H9 (cell line): ENCODE measurements at regions not wholly inside any gene's neighbourhood (a gene's known extent, or its start where the extent isn't known, plus 50 kb on each side); places are given as distances from the start of the nearest gene placed in this dataset.
"Not testable (repeated sequence)": the region's sequence is repeated elsewhere in the genome, so short reads cannot be mapped to it uniquely, and the experiment has no call there.

Experiments used
- DNase-seq: peaks from one replicate; pipeline ENCODE4 v3.0.0-alpha.2; 2017
- H2AFZ ChIP-seq: one replicate; pipeline ENCODE4 v1.6.1; 2013; ENCODE audit warnings: mild to moderate bottlenecking, low read length, control low read depth, moderate library complexity
- H2AK5ac ChIP-seq: 2 replicates; pipeline ENCODE4 v1.6.1; 2013; ENCODE audit warnings: low read length, control low read depth, mixed read lengths; ENCODE audit not compliant: insufficient read length
- H2BK120ac ChIP-seq: one replicate; pipeline ENCODE4 v1.6.1; 2013; ENCODE audit warnings: low read depth, mild to moderate bottlenecking, low read length, control low read depth, inconsistent platforms; ENCODE audit not compliant: poor library complexity, severe bottlenecking
- H2BK12ac ChIP-seq: 2 replicates; pipeline ENCODE4 v1.6.1; 2013; ENCODE audit warnings: low read length, control low read depth, mixed read lengths, low read depth; ENCODE audit not compliant: insufficient read length
- H2BK15ac ChIP-seq: 2 replicates; pipeline ENCODE4 v1.6.1; 2013; ENCODE audit warnings: low read depth, low read length, control low read depth
- H2BK20ac ChIP-seq: one replicate; pipeline ENCODE4 v1.6.1; 2013; ENCODE audit warnings: low read depth, mild to moderate bottlenecking, low read length, control low read depth, inconsistent platforms; ENCODE audit not compliant: poor library complexity, severe bottlenecking
- H2BK5ac ChIP-seq: 2 replicates; pipeline ENCODE4 v1.6.1; 2013; ENCODE audit warnings: low read length, control low read depth, mixed read lengths; ENCODE audit not compliant: insufficient read length
- H3K14ac ChIP-seq: 2 replicates; pipeline ENCODE4 v1.6.1; 2013; ENCODE audit warnings: low read length, control low read depth; ENCODE audit not compliant: insufficient read depth
- H3K18ac ChIP-seq: 2 replicates; pipeline ENCODE4 v1.6.1; 2013; ENCODE audit warnings: low read depth, mild to moderate bottlenecking, mixed read lengths, low read length, control low read depth; ENCODE audit not compliant: insufficient read length
- H3K23ac ChIP-seq: 2 replicates; pipeline ENCODE4 v1.6.1; 2013; ENCODE audit warnings: low read length, control low read depth, mixed read lengths, low read depth; ENCODE audit not compliant: insufficient read length
- H3K23me2 ChIP-seq: 2 replicates; pipeline ENCODE4 v1.6.1; 2013; ENCODE audit warnings: low read depth, mild to moderate bottlenecking, mixed read lengths, low read length, control low read depth; ENCODE audit not compliant: insufficient read length, poor library complexity, severe bottlenecking
- H3K27ac ChIP-seq: 2 replicates; pipeline ENCODE4 v1.5.1; 2013; ENCODE audit warnings: low read length, control low read depth, mixed read lengths, low read depth; ENCODE audit not compliant: insufficient read length
- H3K27me3 ChIP-seq: 2 replicates; pipeline ENCODE4 v1.6.1; 2013; ENCODE audit warnings: low read length, control low read depth, inconsistent platforms; ENCODE audit not compliant: insufficient read depth
- H3K4ac ChIP-seq: 2 replicates; pipeline ENCODE4 v1.6.1; 2013; ENCODE audit warnings: low read depth, mild to moderate bottlenecking, control low read depth, inconsistent platforms, low read length, moderate library complexity
- H3K4me1 ChIP-seq: 2 replicates; pipeline ENCODE4 v1.6.1; 2013; ENCODE audit warnings: low read length, control low read depth, inconsistent platforms; ENCODE audit not compliant: insufficient read depth
- H3K4me2 ChIP-seq: 2 replicates; pipeline ENCODE4 v1.6.1; 2013; ENCODE audit warnings: low read length, control low read depth, mixed read lengths; ENCODE audit not compliant: insufficient read length, insufficient read depth
- H3K56ac ChIP-seq: 2 replicates; pipeline ENCODE4 v1.6.1; 2013; ENCODE audit warnings: low read depth, mild to moderate bottlenecking, mixed read lengths, low read length, control low read depth; ENCODE audit not compliant: insufficient read length
- H3K79me1 ChIP-seq: 2 replicates; pipeline ENCODE4 v1.6.1; 2013; ENCODE audit warnings: low read depth, mild to moderate bottlenecking, moderate library complexity, low read length, control low read depth, inconsistent platforms; ENCODE audit not compliant: insufficient read depth, poor library complexity, severe bottlenecking
- H3K79me2 ChIP-seq: 2 replicates; pipeline ENCODE4 v1.6.1; 2013; ENCODE audit warnings: low read length, control low read depth, inconsistent platforms; ENCODE audit not compliant: insufficient read depth
- H3K9ac ChIP-seq: 2 replicates; pipeline ENCODE4 v1.6.1; 2013; ENCODE audit warnings: low read length, control low read depth, mixed read lengths; ENCODE audit not compliant: insufficient read length; ENCODE audit errors: extremely low read depth
- H3K9me3 ChIP-seq: one replicate; pipeline ENCODE4 v1.6.1; 2013; ENCODE audit warnings: low read depth, low read length, inconsistent platforms; ENCODE audit not compliant: control insufficient read depth
- H3T11ph ChIP-seq: one replicate; pipeline ENCODE4 v1.6.1; 2013; ENCODE audit warnings: mild to moderate bottlenecking, low read length, control low read depth, inconsistent platforms
- H4K20me1 ChIP-seq: one replicate; pipeline ENCODE4 v1.6.1; 2013; ENCODE audit not compliant: control insufficient read depth, insufficient read length, insufficient read depth
- H4K5ac ChIP-seq: 2 replicates; pipeline ENCODE4 v1.6.1; 2013; ENCODE audit warnings: low read depth, mild to moderate bottlenecking, mixed read lengths, low read length, control low read depth; ENCODE audit not compliant: insufficient read length
- H4K8ac ChIP-seq: replicated peaks from 2 replicates; pipeline ENCODE4 v1.6.1; 2013; ENCODE audit warnings: low read length, control low read depth, mixed read lengths, low read depth; ENCODE audit not compliant: insufficient read length
- H4K91ac ChIP-seq: 2 replicates; pipeline ENCODE4 v1.6.1; 2013; ENCODE audit warnings: low read depth, mild to moderate bottlenecking, moderate library complexity, mixed read lengths, low read length, control low read depth; ENCODE audit not compliant: insufficient read length
- H3K27ac Mint-ChIP-seq, 3 experiments: 2 replicates in 2 of 3; 3 replicates in 1 of 3; pipeline ENCODE4 v1.8.0; 2020 to 2021; ENCODE audit warnings: mixed read lengths in 3 of 3, mild to moderate bottlenecking in 1 of 3, moderate library complexity in 1 of 3
- H3K27me3 Mint-ChIP-seq: 2 replicates; pipeline ENCODE4 v1.8.0; 2021; ENCODE audit warnings: low read depth, mild to moderate bottlenecking, moderate library complexity, mixed read lengths
- H3K36me3 Mint-ChIP-seq, 3 experiments: 2 replicates in 2 of 3; 3 replicates in 1 of 3; pipeline ENCODE4 v1.8.0; 2020 to 2021; ENCODE audit warnings: low read depth in 3 of 3, mixed read lengths in 3 of 3; ENCODE audit not compliant: insufficient read depth in 1 of 3
- H3K4me1 Mint-ChIP-seq, 2 experiments: 2 replicates each; pipeline ENCODE4 v1.8.0; 2020; ENCODE audit warnings: mixed read lengths in 2 of 2
- H3K4me3 Mint-ChIP-seq, 2 experiments: 2 replicates in 1 of 2; 3 replicates in 1 of 2; pipeline ENCODE4 v1.8.0; 2020 to 2021; ENCODE audit warnings: mild to moderate bottlenecking in 2 of 2, mixed read lengths in 2 of 2, moderate library complexity in 1 of 2
- H3K9me3 Mint-ChIP-seq, 2 experiments: 2 replicates in 1 of 2; 3 replicates in 1 of 2; pipeline ENCODE4 v1.8.0; 2020; ENCODE audit warnings: mild to moderate bottlenecking in 2 of 2, mixed read lengths in 2 of 2, moderate library complexity in 1 of 2
- CTCF ChIP-seq: fragments of 200-600 bp; sonication (generic); conservative IDR thresholded peaks from 3 replicates; pipeline ENCODE4 v1.8.0; 2021; ENCODE audit warnings: antibody characterized with exemption, mild to moderate bottlenecking
- WGBS: extraction: QIAGEN DNeasy Blood & Tissue Kit; methylation state at CpG from one replicate; pipeline ENCODE4 v1.1.7; 2013; ENCODE audit warnings: missing lambda C conversion rate, low lambda C conversion rate, mixed read lengths; ENCODE audit not compliant: insufficient read length; ENCODE audit errors: extremely low coverage; 5-methylcytosine and 5-hydroxymethylcytosine counted together

GRCh38 chr7:28332046-28332445, 80.3 kb upstream of the CREB5 start:
- H3K14ac ChIP-seq, result no peak overlapping the region
- Mint-ChIP-seq H3K27ac (no peak overlapping the region), H3K27me3 (no peaks in the 10 kb centered on the region), H3K9me3 (peaks cover 3 to 8% of the 10 kb centered on the region in 2 experiments; a peak in 4 of 5 replicates), H3K36me3 (peaks cover 0 to 4% (median 0%) of the 10 kb centered on the region in 3 experiments; a peak in 1 of 7 replicates), H3K4me1 (peaks cover 6 to 15% of the 10 kb centered on the region in 2 experiments), H3K4me3 (no peak overlapping the region)
- H4K20me1 ChIP-seq, result no peaks in the 10 kb centered on the region
- DNase-seq, result no peak
- no peaks in the 10 kb centered on the region for H3K79me1 ChIP-seq
- H2BK15ac ChIP-seq, result no peak overlapping the region
- no peak overlapping the region for H3K4ac ChIP-seq
- no peak overlapping the region for H3T11ph ChIP-seq
- no peak overlapping the region for H4K91ac ChIP-seq
- no peak overlapping the region for H2BK5ac ChIP-seq
- no peak overlapping the region for H3K27ac ChIP-seq
- H2BK12ac ChIP-seq, result no peak overlapping the region
- no peak overlapping the region for H2BK120ac ChIP-seq
- no CpG with 5 or more reads among the region's 4 CpGs for WGBS
- H3K18ac ChIP-seq, result no peak overlapping the region
- no peaks in the 10 kb centered on the region for H3K23me2 ChIP-seq
- no peak overlapping the region for H3K56ac ChIP-seq
- TF ChIP-seq CTCF, result no peak
- no peaks in the 10 kb centered on the region for H3K9me3 ChIP-seq
- H3K4me1 ChIP-seq, result peaks cover 7% of the 10 kb centered on the region
- no peaks in the 10 kb centered on the region for H3K27me3 ChIP-seq
- no peak overlapping the region for H2BK20ac ChIP-seq
- no peaks in the 10 kb centered on the region for H3K79me2 ChIP-seq
- H4K5ac ChIP-seq, result no peak overlapping the region
- no peak overlapping the region for H3K23ac ChIP-seq
- H4K8ac ChIP-seq, result no peak overlapping the region
- H2AK5ac ChIP-seq, result no peak overlapping the region
- no peak overlapping the region for H2AFZ ChIP-seq
- H3K9ac ChIP-seq, result no peak overlapping the region
- no peak overlapping the region for H3K4me2 ChIP-seq

GRCh38 chr7:28333548-28333947, 78.8 kb upstream of the CREB5 start:
- H4K20me1 ChIP-seq, H2AK5ac ChIP-seq, H3K4me2 ChIP-seq, DNase-seq, H3K9me3 Mint-ChIP-seq, H3K4me1 ChIP-seq, H3K9ac ChIP-seq, H2BK15ac ChIP-seq, H2BK5ac ChIP-seq, H2AFZ ChIP-seq, H3K27ac ChIP-seq, H4K91ac ChIP-seq, H3K79me1 ChIP-seq, H4K5ac ChIP-seq, H3K56ac ChIP-seq, H3K4me3 Mint-ChIP-seq, H3K27me3 ChIP-seq, H3K14ac ChIP-seq, H3K23ac ChIP-seq, H3K27me3 Mint-ChIP-seq, H3T11ph ChIP-seq, H3K4ac ChIP-seq, H4K8ac ChIP-seq, H3K9me3 ChIP-seq, H2BK20ac ChIP-seq, H3K79me2 ChIP-seq, H2BK12ac ChIP-seq, H3K18ac ChIP-seq, H3K36me3 Mint-ChIP-seq, H3K27ac Mint-ChIP-seq, H2BK120ac ChIP-seq, H3K23me2 ChIP-seq: not testable (repeated sequence)
- H3K4me1 Mint-ChIP-seq, result peaks cover 6 to 15% of the 10 kb centered on the region in 2 experiments
